ENCODE measurements at regions not wholly inside any gene's neighbourhood (a gene's known extent, or its start where the extent isn't known, plus 50 kb on each side); places are given as distances from the start of the nearest gene placed in this dataset.

GRCh38 chr12:124162151-124163110 is 132.5 kb upstream of the RFLNA start:
- DNase-seq (ENCODE audit: low read depth), result no peak

GRCh38 chr12:124165695-124166094 is 129.2 kb upstream of the RFLNA start:
- no peak for DNase-seq (ENCODE audit: low read depth)

- DNase-seq (ENCODE audit: low read depth), result no peak
Observed at GRCh38 chr12:124167141-124167540, 127.8 kb upstream of the RFLNA start.

- no peak for DNase-seq (ENCODE audit: low read depth)
Observed at GRCh38 chr12:124168016-124168786, 126.7 kb upstream of the RFLNA start.

GRCh38 chr12:124169577-124170284 is 125.2 kb upstream of the RFLNA start:
- no peak for DNase-seq (ENCODE audit: low read depth)

- no peak for DNase-seq (ENCODE audit: low read depth)
Observed at GRCh38 chr12:124170760-124171159, 124.1 kb upstream of the RFLNA start.

- no peak for DNase-seq (ENCODE audit: low read depth)
Observed at GRCh38 chr12:124171231-124171979, 123.5 kb upstream of the RFLNA start.

- no peak for DNase-seq (ENCODE audit: low read depth)
Observed at GRCh38 chr12:124172636-124173035, 122.3 kb upstream of the RFLNA start.

- no peak for DNase-seq (ENCODE audit: low read depth)
Observed at GRCh38 chr12:124173692-124174091, 121.2 kb upstream of the RFLNA start.

GRCh38 chr12:124174451-124175348 is 120.2 kb upstream of the RFLNA start:
- DNase-seq (ENCODE audit: low read depth), result no peak

GRCh38 chr12:124175704-124176103 is 119.2 kb upstream of the RFLNA start:
- DNase-seq (ENCODE audit: low read depth), result no peak

- DNase-seq (ENCODE audit: low read depth), result no peak
Observed at GRCh38 chr12:124177276-124177950, 117.5 kb upstream of the RFLNA start.

GRCh38 chr12:124177951-124178316 is 117.0 kb upstream of the RFLNA start:
- DNase-seq (ENCODE audit: low read depth), result no peak

GRCh38 chr12:124179936-124180607 is 114.8 kb upstream of the RFLNA start:
- no peak for DNase-seq (ENCODE audit: low read depth)

- DNase-seq (ENCODE audit: low read depth), result no peak
Observed at GRCh38 chr12:124183172-124183571, 111.7 kb upstream of the RFLNA start.

GRCh38 chr12:124184456-124184855 is 110.4 kb upstream of the RFLNA start:
- DNase-seq (ENCODE audit: low read depth), result no peak

- DNase-seq (ENCODE audit: low read depth), result no peak
Observed at GRCh38 chr12:124185971-124186686, 108.8 kb upstream of the RFLNA start.

GRCh38 chr12:124188084-124188483 is 106.8 kb upstream of the RFLNA start:
- DNase-seq (ENCODE audit: low read depth), result no peak

All from forelimb muscle (tissue), 1 donor.